Activated naive CD8-positive, alpha-beta T cell (primary cell): ENCODE measurements at regions not wholly inside any gene's neighbourhood (a gene's known extent, or its start where the extent isn't known, plus 50 kb on each side); places are given as distances from the start of the nearest gene placed in this dataset.
"Not testable (repeated sequence)": the region's sequence is repeated elsewhere in the genome, so short reads cannot be mapped to it uniquely, and the experiment has no call there.

Experiments used
- H3K27ac Mint-ChIP-seq: one replicate; pipeline ENCODE4 v1.8.0; 2021; ENCODE audit warnings: mixed read lengths
- H3K27me3 Mint-ChIP-seq: one replicate; pipeline ENCODE4 v1.8.0; 2021; ENCODE audit warnings: mixed read lengths
- H3K36me3 Mint-ChIP-seq: one replicate; pipeline ENCODE4 v1.8.0; 2021; ENCODE audit warnings: mixed read lengths
- H3K4me1 Mint-ChIP-seq: one replicate; pipeline ENCODE4 v1.8.0; 2021; ENCODE audit warnings: low read depth, mixed read lengths
- H3K4me3 Mint-ChIP-seq: one replicate; pipeline ENCODE4 v1.8.0; 2021; ENCODE audit warnings: mild to moderate bottlenecking, mixed read lengths
- H3K9me3 Mint-ChIP-seq: one replicate; pipeline ENCODE4 v1.8.0; 2021; ENCODE audit warnings: low read depth, mixed read lengths

GRCh38 chr5:54873691-54874090 is 111.7 kb downstream of the ESM1 start:
- H3K4me3 Mint-ChIP-seq: no peak overlapping the region
- H3K4me1 Mint-ChIP-seq: peaks cover 10% of the 10 kb centered on the region
- H3K27me3 Mint-ChIP-seq: peaks cover 10% of the 10 kb centered on the region
- H3K9me3 Mint-ChIP-seq: no peaks in the 10 kb centered on the region
- H3K27ac Mint-ChIP-seq: no peak overlapping the region
- peaks cover 2% of the 10 kb centered on the region for H3K36me3 Mint-ChIP-seq

DNA sequence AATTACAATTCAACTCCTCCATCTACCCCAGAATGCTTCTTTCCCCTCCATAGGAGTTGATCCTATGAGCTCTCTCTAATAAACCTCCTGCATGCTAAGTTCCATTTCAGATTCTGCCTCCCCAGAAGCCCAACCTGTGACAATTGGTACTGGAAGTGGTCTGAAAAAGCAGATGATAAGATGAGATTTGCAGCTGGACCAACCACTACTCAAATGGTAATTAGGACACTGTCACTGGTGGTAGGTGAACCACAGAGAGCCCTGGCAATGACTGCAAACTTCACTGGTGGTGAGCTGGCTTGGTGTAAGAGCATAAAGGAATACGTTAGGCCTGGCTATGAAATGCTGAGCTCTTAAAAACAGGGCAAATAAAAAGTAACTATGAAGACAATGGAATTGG is 112.6 kb downstream of the ESM1 start:
- peaks cover 10% of the 10 kb centered on the region for H3K27me3 Mint-ChIP-seq
- peaks cover 2% of the 10 kb centered on the region for H3K36me3 Mint-ChIP-seq
- no peak overlapping the region for H3K4me3 Mint-ChIP-seq
- H3K27ac Mint-ChIP-seq: no peak overlapping the region
- peaks cover 17% of the 10 kb centered on the region for H3K4me1 Mint-ChIP-seq
- no peaks in the 10 kb centered on the region for H3K9me3 Mint-ChIP-seq

DNA sequence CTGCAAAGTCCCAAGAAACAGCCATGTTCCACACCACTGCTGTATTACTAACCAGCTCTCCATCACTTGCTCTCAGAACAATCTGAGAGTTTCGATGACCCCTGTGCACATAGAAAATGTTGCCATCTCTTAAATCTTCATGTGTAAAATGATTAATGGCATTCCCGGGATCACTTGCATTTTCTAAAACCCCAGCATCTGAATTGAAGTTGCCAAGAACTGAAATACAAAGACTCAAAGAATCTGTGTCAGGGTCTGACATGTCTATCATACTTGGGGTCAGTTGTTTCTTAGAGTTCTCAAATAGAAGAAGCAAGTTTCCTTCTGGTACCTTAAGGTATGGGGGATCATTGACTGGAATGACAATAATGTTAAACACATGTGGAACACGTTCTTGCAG is 115.1 kb downstream of the ESM1 start:
- peaks cover 25% of the 10 kb centered on the region for H3K4me1 Mint-ChIP-seq

GRCh38 chr5:54869691-54870090 is 115.7 kb downstream of the ESM1 start:
- peaks cover 4% of the 10 kb centered on the region for H3K27me3 Mint-ChIP-seq
- H3K27ac Mint-ChIP-seq: no peak overlapping the region

More for the DNA sequence above, 115.1 kb downstream of the ESM1 start:
- Mint-ChIP-seq H3K27me3 (peaks cover 4% of the 10 kb centered on the region), H3K4me3 (no peak overlapping the region), H3K9me3 (no peaks in the 10 kb centered on the region), H3K36me3 (no peaks in the 10 kb centered on the region), H3K27ac (no peak overlapping the region)

DNA sequence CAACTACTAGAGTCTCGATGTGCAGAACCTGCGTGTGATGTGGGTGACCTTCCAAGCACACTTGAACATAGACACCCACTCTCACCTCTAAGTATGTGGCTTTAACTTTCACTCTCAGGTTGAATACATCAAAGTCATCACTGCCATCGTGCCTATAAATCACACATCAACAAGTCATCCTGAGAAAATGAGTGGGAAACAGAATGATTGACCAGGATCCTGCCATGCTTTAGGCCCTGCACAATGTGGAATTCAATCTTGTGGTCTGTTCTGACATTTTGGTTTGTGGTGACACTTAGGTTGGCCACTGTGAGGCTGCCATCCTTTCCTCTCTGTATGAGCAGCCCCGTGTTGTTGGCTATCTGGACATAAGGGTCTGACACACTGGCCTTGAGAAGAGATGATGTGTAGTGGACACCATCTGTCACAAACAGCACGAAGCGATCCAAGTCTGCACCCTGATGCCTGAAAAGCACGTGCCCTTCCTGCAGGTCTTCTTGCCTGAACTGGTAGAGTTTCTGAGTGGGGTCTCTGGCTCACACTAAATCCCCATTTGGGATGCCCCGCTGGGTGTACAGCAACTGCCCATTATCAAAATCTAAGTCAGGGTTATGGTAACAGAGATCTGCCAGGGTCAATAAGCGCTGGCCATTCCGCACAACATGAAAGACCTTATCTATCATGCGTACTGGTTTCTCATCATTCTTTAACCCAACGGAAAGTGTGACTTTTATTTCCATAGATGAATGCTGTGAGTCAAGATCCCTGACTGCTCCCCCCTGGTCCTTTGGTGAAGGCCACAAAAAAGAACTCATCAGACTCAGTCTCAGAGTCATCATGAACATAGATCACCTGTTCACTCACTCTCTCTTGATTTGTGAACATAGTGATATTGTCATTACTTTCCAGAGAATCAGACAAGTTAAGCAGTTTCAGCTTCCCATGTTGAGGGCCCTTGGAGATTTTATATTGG is 116.6 kb downstream of the ESM1 start:
- Mint-ChIP-seq H3K27me3 (peaks cover 4% of the 10 kb centered on the region), H3K9me3 (no peaks in the 10 kb centered on the region), H3K36me3 (no peaks in the 10 kb centered on the region), H3K27ac (peak overlapping the region; percentile 87), H3K4me1 (peaks cover 25% of the 10 kb centered on the region), H3K4me3 (no peak overlapping the region)

More at GRCh38 chr5:54869691-54870090, 115.7 kb downstream of the ESM1 start:
- Mint-ChIP-seq H3K4me3 (no peak overlapping the region), H3K9me3 (no peaks in the 10 kb centered on the region), H3K36me3 (no peaks in the 10 kb centered on the region), H3K4me1 (peaks cover 25% of the 10 kb centered on the region)

- Mint-ChIP-seq H3K27me3 (peaks cover 6% of the 10 kb centered on the region), H3K4me3 (peak overlapping the region; percentile 45), H3K4me1 (peaks cover 25% of the 10 kb centered on the region), H3K27ac (no peak overlapping the region), H3K36me3 (no peaks in the 10 kb centered on the region), H3K9me3 (no peaks in the 10 kb centered on the region)
Observed at GRCh38 chr5:54867310-54867944, 118.0 kb downstream of the ESM1 start.

DNA sequence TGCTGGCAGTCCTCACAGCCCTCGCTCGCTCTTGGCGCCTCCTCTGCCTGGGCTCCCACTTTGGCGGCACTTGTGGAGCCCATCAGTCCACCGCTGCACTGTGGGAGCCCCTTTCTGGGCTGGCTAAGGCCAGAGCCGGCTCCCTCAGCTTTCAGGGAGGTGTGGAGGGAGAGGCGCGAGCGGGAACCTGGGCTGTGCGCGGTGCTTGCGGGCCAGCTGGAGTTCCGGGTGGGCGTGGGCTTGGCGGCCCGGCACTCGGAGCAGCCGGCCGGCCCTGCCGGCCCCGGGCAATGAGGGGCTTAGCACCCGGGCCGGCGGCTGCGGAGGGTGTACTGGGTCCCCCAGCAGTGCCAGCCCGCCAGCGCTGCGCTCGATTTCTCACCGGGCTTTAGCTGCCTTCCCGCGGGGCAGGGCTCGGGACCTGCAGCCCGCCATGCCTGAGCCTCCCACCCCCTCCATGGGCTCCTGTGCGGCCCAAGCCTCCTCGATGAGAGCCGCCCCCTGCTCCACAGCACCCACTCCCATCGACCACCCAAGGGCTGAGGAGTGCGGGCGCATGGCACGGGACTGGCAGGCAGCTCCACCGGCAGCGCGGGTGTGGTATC is 120.4 kb downstream of the ESM1 start:
- H3K9me3 Mint-ChIP-seq, H3K36me3 Mint-ChIP-seq, H3K27ac Mint-ChIP-seq, H3K4me3 Mint-ChIP-seq, H3K27me3 Mint-ChIP-seq: not testable (repeated sequence)
- H3K4me1 Mint-ChIP-seq: peaks cover 25% of the 10 kb centered on the region

GRCh38 chr5:54862036-54862435 is 123.4 kb downstream of the ESM1 start:
- Mint-ChIP-seq H3K4me1 (peaks cover under 1% of the 10 kb centered on the region), H3K27me3 (peaks cover 5% of the 10 kb centered on the region), H3K4me3 (no peak overlapping the region), H3K27ac (no peak overlapping the region), H3K36me3 (peaks cover 13% of the 10 kb centered on the region), H3K9me3 (peaks cover 14% of the 10 kb centered on the region)

DNA sequence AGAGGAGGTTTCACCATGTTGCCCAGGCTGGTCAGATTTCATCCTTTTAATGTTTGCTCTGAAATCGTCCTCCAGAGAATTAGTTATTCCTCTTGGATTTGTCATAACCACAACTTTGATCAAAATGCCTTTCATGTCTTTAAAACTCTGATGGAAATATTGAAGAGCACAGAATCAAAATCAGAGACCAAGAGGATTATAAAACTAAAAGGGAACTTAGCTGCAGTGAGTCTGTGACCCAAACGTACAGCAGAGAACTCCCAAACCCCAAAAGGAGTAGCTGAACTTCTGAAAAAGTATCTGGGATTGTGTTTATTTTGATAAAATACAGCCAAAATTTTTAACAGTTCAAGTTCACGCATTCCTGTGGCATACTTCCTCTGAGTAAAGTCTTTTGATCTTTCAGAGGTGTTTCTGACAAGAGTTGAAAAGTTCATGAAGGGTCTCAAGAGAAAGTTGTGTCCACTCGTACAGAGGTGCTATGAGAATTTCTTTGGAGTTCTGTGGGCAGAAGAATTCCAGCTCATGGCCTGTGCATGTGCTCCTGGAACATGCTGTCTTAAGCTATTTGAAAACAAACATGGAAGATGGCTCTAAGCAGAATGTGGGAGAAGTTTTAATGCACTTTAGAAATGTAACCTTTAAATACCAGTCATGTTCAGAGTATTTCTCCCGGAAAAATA is 124.0 kb downstream of the ESM1 start:
- no peaks in the 10 kb centered on the region for H3K4me1 Mint-ChIP-seq
- peaks cover 5% of the 10 kb centered on the region for H3K27me3 Mint-ChIP-seq
- H3K9me3 Mint-ChIP-seq: peaks cover 16% of the 10 kb centered on the region
- H3K4me3 Mint-ChIP-seq: no peak overlapping the region
- peaks cover 13% of the 10 kb centered on the region for H3K36me3 Mint-ChIP-seq
- no peak overlapping the region for H3K27ac Mint-ChIP-seq

DNA sequence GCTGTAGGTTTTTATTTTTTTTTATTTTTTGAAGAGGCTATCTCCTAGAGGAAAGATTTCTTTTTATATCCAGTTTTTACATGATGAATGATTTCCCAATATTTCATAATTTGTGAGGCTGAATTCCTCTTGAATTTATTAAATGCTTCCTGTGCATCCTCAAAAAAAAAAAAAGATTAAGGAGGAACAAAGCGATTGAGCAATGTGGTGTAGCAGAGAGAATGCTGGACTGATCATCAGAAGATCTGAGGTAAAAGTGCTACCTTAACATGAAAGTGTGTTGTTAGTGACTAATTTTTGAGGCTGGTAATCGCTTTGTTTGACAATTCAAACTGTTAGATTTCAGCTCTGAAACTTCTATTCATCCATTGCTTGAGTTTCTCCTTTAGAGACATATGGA is 125.1 kb downstream of the ESM1 start:
- Mint-ChIP-seq H3K36me3 (peaks cover 13% of the 10 kb centered on the region), H3K9me3 (peaks cover 16% of the 10 kb centered on the region), H3K4me3 (no peak overlapping the region), H3K27me3 (peaks cover 5% of the 10 kb centered on the region), H3K27ac (no peak overlapping the region), H3K4me1 (no peaks in the 10 kb centered on the region)

DNA sequence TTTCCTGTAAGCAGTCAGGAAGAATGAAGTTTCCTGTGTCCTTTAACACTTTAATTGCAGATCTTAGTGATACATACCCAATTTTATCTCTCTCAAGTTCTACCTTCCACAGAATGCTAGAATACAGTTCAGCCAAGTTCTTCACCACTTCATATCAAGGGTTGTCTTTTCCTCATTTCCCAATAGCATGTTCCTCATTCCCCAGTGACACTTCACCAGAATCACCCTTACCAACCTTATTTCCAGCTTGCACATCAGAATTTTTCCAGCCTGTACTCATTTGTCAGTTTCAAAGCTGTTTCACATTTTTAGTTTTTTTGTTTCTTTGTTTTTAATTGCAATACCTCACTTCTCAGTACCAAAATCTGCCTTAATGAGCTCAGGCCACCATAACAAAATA is 126.1 kb downstream of the ESM1 start:
- Mint-ChIP-seq H3K36me3 (peaks cover 16% of the 10 kb centered on the region), H3K4me3 (no peak overlapping the region), H3K27ac (no peak overlapping the region), H3K4me1 (no peaks in the 10 kb centered on the region), H3K9me3 (peaks cover 16% of the 10 kb centered on the region), H3K27me3 (peaks cover 8% of the 10 kb centered on the region)

DNA sequence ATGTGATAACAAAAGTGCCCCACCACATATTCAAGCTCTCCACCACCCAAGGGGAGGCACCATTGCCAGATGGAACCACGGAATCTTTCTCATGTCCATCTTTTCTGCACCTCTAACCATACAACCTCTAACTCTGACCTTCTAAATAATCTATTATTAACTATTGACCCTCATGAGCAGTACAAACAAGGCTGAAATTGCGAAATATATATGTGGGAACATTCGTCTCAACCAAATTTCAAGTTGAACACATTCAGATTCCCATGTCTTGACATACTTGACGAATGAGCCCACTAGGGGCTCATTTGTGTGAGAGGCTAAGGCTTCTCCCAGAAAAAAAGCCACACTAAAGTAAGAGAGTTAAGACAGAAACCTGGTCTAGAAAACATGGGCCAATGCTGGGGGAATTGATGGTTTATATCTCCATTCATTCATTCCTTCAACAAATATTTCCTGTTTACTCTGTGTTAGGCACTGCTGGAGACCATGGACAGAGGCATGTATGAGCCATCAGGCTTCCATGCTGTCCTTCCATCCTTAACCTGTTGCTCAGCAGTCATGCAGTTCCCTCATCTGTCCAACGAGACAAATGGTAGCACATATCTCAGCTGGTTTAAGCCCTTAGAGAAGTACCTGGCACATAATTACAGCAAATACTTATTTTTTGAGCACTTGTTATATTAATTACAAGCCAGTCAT is 130.4 kb downstream of the ESM1 start:
- no peaks in the 10 kb centered on the region for H3K4me1 Mint-ChIP-seq
- peaks cover 16% of the 10 kb centered on the region for H3K36me3 Mint-ChIP-seq
- no peak overlapping the region for H3K27ac Mint-ChIP-seq

GRCh38 chr5:54852007-54852406 is 133.4 kb downstream of the ESM1 start:
- Mint-ChIP-seq H3K9me3 (peaks cover 5% of the 10 kb centered on the region), H3K27me3 (peaks cover 11% of the 10 kb centered on the region), H3K4me3 (no peak overlapping the region), H3K27ac (no peak overlapping the region), H3K36me3 (peaks cover 3% of the 10 kb centered on the region), H3K4me1 (no peaks in the 10 kb centered on the region)

More for the DNA sequence above, 130.4 kb downstream of the ESM1 start:
- peaks cover 19% of the 10 kb centered on the region for H3K9me3 Mint-ChIP-seq
- H3K27me3 Mint-ChIP-seq: peaks cover 8% of the 10 kb centered on the region
- H3K4me3 Mint-ChIP-seq: no peak overlapping the region

DNA sequence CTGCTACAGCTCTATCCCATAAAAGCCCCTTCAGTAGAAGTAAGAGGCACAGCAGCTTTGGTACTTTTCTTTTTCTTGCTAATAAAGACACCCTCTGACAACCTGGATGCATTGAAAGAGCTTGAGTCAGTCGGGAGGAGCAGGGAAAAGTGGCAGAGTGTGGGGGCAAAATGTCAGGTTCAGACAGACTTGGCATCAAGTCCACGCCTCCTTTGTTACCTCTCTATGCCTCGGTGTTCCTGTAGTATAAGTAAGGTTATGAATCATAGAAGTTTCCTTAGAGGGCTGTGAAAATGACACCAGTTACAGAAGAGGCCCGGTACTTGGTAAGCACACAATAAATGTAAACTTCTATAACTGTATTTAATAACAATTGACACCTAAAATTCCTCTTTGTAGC is 133.9 kb downstream of the ESM1 start:
- Mint-ChIP-seq H3K36me3 (peaks cover 3% of the 10 kb centered on the region), H3K9me3 (peaks cover 3% of the 10 kb centered on the region), H3K4me1 (no peaks in the 10 kb centered on the region), H3K27ac (no peak overlapping the region), H3K27me3 (peaks cover 11% of the 10 kb centered on the region), H3K4me3 (no peak overlapping the region)
